WTC11 (cell line): ENCODE measurements at regions not wholly inside any gene's neighbourhood (a gene's known extent, or its start where the extent isn't known, plus 50 kb on each side); places are given as distances from the start of the nearest gene placed in this dataset.

Experiments used
- ATAC-seq: fragments of 200-7000 bp; cut with Tn5 transposase; 2 replicates; pipeline ENCODE4 v1.10.0; 2021; ENCODE audit warnings: mild to moderate bottlenecking, moderate library complexity
- CTCF ChIA-PET: fragments of 300-600 bp; sonication (Branson Sonifier 250); formaldehyde crosslinking; loops from one replicate; lab custom pipeline; 2021; ENCODE audit warnings: antibody characterized with exemption; lab: Charles Lee
- POLR2A ChIA-PET: fragments of 350-600 bp; sonication (Branson Sonifier 250); formaldehyde crosslinking; loops from one replicate; lab custom pipeline; 2021; ENCODE audit warnings: antibody characterized with exemption; lab: Charles Lee
- DNase-seq: peaks from one replicate; pipeline ENCODE4 v3.0.0; 2021; ENCODE audit warnings: low spot score
- H3K27ac Mint-ChIP-seq: 2 replicates; pipeline ENCODE4 v1.8.0; 2021; ENCODE audit warnings: mixed read lengths
- H3K27me3 Mint-ChIP-seq: 2 replicates; pipeline ENCODE4 v1.8.0; 2021; ENCODE audit warnings: low read depth, mild to moderate bottlenecking, moderate library complexity, mixed read lengths
- H3K36me3 Mint-ChIP-seq: 2 replicates; pipeline ENCODE4 v1.8.0; 2021; ENCODE audit warnings: mixed read lengths
- H3K4me1 Mint-ChIP-seq: 2 replicates; pipeline ENCODE4 v1.8.0; 2022; ENCODE audit warnings: mixed read lengths
- H3K4me3 Mint-ChIP-seq: 2 replicates; pipeline ENCODE4 v1.8.0; 2021; ENCODE audit warnings: mild to moderate bottlenecking, moderate library complexity, mixed read lengths
- H3K9me3 Mint-ChIP-seq: 2 replicates; pipeline ENCODE4 v1.8.0; 2021; ENCODE audit warnings: mixed read lengths
- AFF4 ChIP-seq: sonication (generic); formaldehyde crosslinking; IDR thresholded peaks from 2 replicates; pipeline ENCODE4 v1.8.1; 2023; ENCODE audit warnings: mild to moderate bottlenecking, missing genetic modification reagents, borderline replicate concordance
- CBFB ChIP-seq: sonication (generic); formaldehyde crosslinking; IDR thresholded peaks from 2 replicates; pipeline ENCODE4 v1.8.1; 2022; ENCODE audit warnings: mild to moderate bottlenecking, low read depth, missing genetic modification reagents
- CREB1 ChIP-seq: sonication (generic); formaldehyde crosslinking; IDR thresholded peaks from 2 replicates; pipeline ENCODE4 v1.8.0; 2023; ENCODE audit warnings: mild to moderate bottlenecking, missing genetic modification reagents
- E2F1 ChIP-seq: sonication (generic); formaldehyde crosslinking; IDR thresholded peaks from 2 replicates; pipeline ENCODE4 v1.8.0; 2022; ENCODE audit warnings: mild to moderate bottlenecking, missing genetic modification reagents
- ELF4 ChIP-seq: sonication (generic); formaldehyde crosslinking; IDR thresholded peaks from 2 replicates; pipeline ENCODE4 v1.8.1; 2022; ENCODE audit warnings: low read depth, mild to moderate bottlenecking, moderate library complexity, missing genetic modification reagents
- ETV6 ChIP-seq: sonication (generic); formaldehyde crosslinking; IDR thresholded peaks from 2 replicates; pipeline ENCODE4 v1.8.1; 2022; ENCODE audit warnings: mild to moderate bottlenecking, missing genetic modification reagents
- FOXK1 ChIP-seq: sonication (generic); formaldehyde crosslinking; IDR thresholded peaks from 2 replicates; pipeline ENCODE4 v1.8.0; 2022; ENCODE audit warnings: mild to moderate bottlenecking, moderate library complexity, missing genetic modification reagents
- GRHL2 ChIP-seq: fragments of 250-450 bp; sonication (Bioruptor Pico); IDR thresholded peaks from 2 replicates; pipeline ENCODE4 v1.8.0; 2022; ENCODE audit warnings: mild to moderate bottlenecking, moderate library complexity; ENCODE audit not compliant: insufficient replicate concordance, severe bottlenecking
- IRF1 ChIP-seq: sonication (generic); formaldehyde crosslinking; IDR thresholded peaks from 2 replicates; pipeline ENCODE4 v1.8.0; 2023; ENCODE audit warnings: missing genetic modification reagents
- JAZF1 ChIP-seq: fragments of 250-450 bp; sonication (Bioruptor Pico); IDR thresholded peaks from 2 replicates; pipeline ENCODE4 v1.9.0; 2021; ENCODE audit warnings: moderate library complexity, mild to moderate bottlenecking, inconsistent platforms
- MLX ChIP-seq: sonication (generic); formaldehyde crosslinking; IDR thresholded peaks from 2 replicates; pipeline ENCODE4 v1.8.1; 2023; ENCODE audit warnings: mild to moderate bottlenecking, missing genetic modification reagents, moderate library complexity
- NFATC4 ChIP-seq: fragments of 250-450 bp; sonication (Bioruptor Pico); IDR thresholded peaks from 2 replicates; pipeline ENCODE4 v1.9.0; 2021; ENCODE audit warnings: mild to moderate bottlenecking
- NR2C2 ChIP-seq: sonication (generic); formaldehyde crosslinking; IDR thresholded peaks from 2 replicates; pipeline ENCODE4 v1.8.0; 2022; ENCODE audit warnings: mild to moderate bottlenecking, missing genetic modification reagents
- RELA ChIP-seq: sonication (generic); formaldehyde crosslinking; IDR thresholded peaks from 2 replicates; pipeline ENCODE4 v1.8.1; 2022; ENCODE audit warnings: missing genetic modification reagents, mild to moderate bottlenecking, borderline replicate concordance
- SP1 ChIP-seq: sonication (generic); formaldehyde crosslinking; conservative IDR thresholded peaks from 2 replicates; pipeline ENCODE4 v1.8.1; 2022; ENCODE audit warnings: missing genetic modification reagents
- USF1 ChIP-seq: sonication (generic); formaldehyde crosslinking; IDR thresholded peaks from 2 replicates; pipeline ENCODE4 v1.8.0; 2022; ENCODE audit warnings: mild to moderate bottlenecking, missing genetic modification reagents
- ZMAT4 ChIP-seq: fragments of 250-450 bp; sonication (Bioruptor Pico); IDR thresholded peaks from 2 replicates; pipeline ENCODE4 v1.9.0; 2021; ENCODE audit warnings: mild to moderate bottlenecking
- ZNF219 ChIP-seq: sonication (generic); formaldehyde crosslinking; IDR thresholded peaks from 2 replicates; pipeline ENCODE4 v1.8.0; 2023; ENCODE audit warnings: missing genetic modification reagents, mild to moderate bottlenecking, borderline replicate concordance
- ZNF232 ChIP-seq: sonication (generic); formaldehyde crosslinking; IDR thresholded peaks from 2 replicates; pipeline ENCODE4 v1.8.0; 2022; ENCODE audit warnings: mild to moderate bottlenecking, missing genetic modification reagents
- ZNF281 ChIP-seq: sonication (generic); formaldehyde crosslinking; IDR thresholded peaks from 2 replicates; pipeline ENCODE4 v1.8.0; 2023; ENCODE audit warnings: mild to moderate bottlenecking, missing genetic modification reagents
- ZNF512 ChIP-seq: sonication (generic); formaldehyde crosslinking; IDR thresholded peaks from 2 replicates; pipeline ENCODE4 v1.8.1; 2022; ENCODE audit warnings: missing genetic modification reagents, borderline replicate concordance
- ZNF671 ChIP-seq: fragments of 250-450 bp; sonication (Bioruptor Pico); IDR thresholded peaks from 2 replicates; pipeline ENCODE4 v1.8.0; 2021; ENCODE audit warnings: mild to moderate bottlenecking

- Mint-ChIP-seq H3K9me3 (peaks cover 34% of the 10 kb centered on the region), H3K36me3 (peaks cover 8% of the 10 kb centered on the region), H3K4me3 (no peak overlapping the region), H3K4me1 (no peaks in the 10 kb centered on the region), H3K27ac (no peak overlapping the region)
- ChIA-PET POLR2A (no interaction called here), CTCF (no interaction called here)
- no peak for DNase-seq
- TF ChIP-seq ZNF512 (CRISPR knock-in tag) (no peak), ETV6 (CRISPR knock-in tag) (no peak), CREB1 (CRISPR knock-in tag) (no peak), ZNF281 (CRISPR knock-in tag) (no peak), IRF1 (CRISPR knock-in tag) (no peak), ZNF232 (no peak), ZNF671 (CRISPR knock-in tag) (no peak), SP1 (CRISPR knock-in tag) (no peak), ZNF219 (CRISPR knock-in tag) (no peak), FOXK1 (CRISPR knock-in tag) (no peak), GRHL2 (CRISPR knock-in tag) (no peak), RELA (CRISPR knock-in tag) (no peak), NR2C2 (CRISPR knock-in tag) (no peak)
- TF ChIP-seq, all 79 proteins: peak for 0
- no peak for ATAC-seq
- H3K27me3 Mint-ChIP-seq: no peaks in the 10 kb centered on the region; the same call in 1 of the 2 replicates
These were observed 681.8 kb downstream of the TYW1 start for GRCh38 chr7:67678419-67678818.

- CTCF ChIA-PET: no interaction called here
- H3K9me3 Mint-ChIP-seq: peaks cover 21% of the 10 kb centered on the region
- TF ChIP-seq MLX: no peak
- no peak for TF ChIP-seq AFF4 (CRISPR knock-in tag)
- TF ChIP-seq RELA (CRISPR knock-in tag): no peak
- no peak for TF ChIP-seq JAZF1 (CRISPR knock-in tag)
- TF ChIP-seq ELF4 (CRISPR knock-in tag): no peak
- TF ChIP-seq USF1 (CRISPR knock-in tag): no peak
- no peak for TF ChIP-seq ZMAT4 (CRISPR knock-in tag)
- no peak for TF ChIP-seq E2F1
- no peak for TF ChIP-seq CBFB (CRISPR knock-in tag)
- TF ChIP-seq ZNF512 (CRISPR knock-in tag): no peak
- TF ChIP-seq GRHL2 (CRISPR knock-in tag): no peak
- TF ChIP-seq NFATC4 (CRISPR knock-in tag): no peak
These were observed 687.0 kb downstream of the TYW1 start for GRCh38 chr7:67683628-67684027.

More at GRCh38 chr7:67683628-67684027, 687.0 kb downstream of the TYW1 start:
- POLR2A ChIA-PET: no interaction called here
- Mint-ChIP-seq H3K27ac (no peak overlapping the region), H3K36me3 (no peaks in the 10 kb centered on the region), H3K4me3 (no peak overlapping the region), H3K27me3 (no peaks in the 10 kb centered on the region), H3K4me1 (no peaks in the 10 kb centered on the region)
- ATAC-seq: no peak
- DNase-seq: no peak
